GM21515 (cell line): ENCODE measurements at regions not wholly inside any gene's neighbourhood (a gene's known extent, or its start where the extent isn't known, plus 50 kb on each side); places are given as distances from the start of the nearest gene placed in this dataset.

ENCODE experiments used
- ATAC-seq: cut with Tn5 transposase; IDR thresholded peaks from one replicate; pipeline ENCODE4 v1.9.1; 2021; ENCODE audit not compliant: unreplicated experiment

GRCh38 chr5:86768699-86769202, 151.0 kb downstream of the COX7C start:
- ATAC-seq = no peak

GRCh38 chr5:86780018-86780417, 162.3 kb downstream of the COX7C start:
- no peak for ATAC-seq

GRCh38 chr5:86786955-86787354, 169.2 kb downstream of the COX7C start:
- ATAC-seq = no peak

- no peak for ATAC-seq
Measured at GRCh38 chr5:86795659-86796058, 177.9 kb downstream of the COX7C start.

GRCh38 chr5:86797677-86798076, 179.9 kb downstream of the COX7C start:
- ATAC-seq = no peak

GRCh38 chr5:86806206-86806605, 188.5 kb downstream of the COX7C start:
- ATAC-seq = no peak

- ATAC-seq = no peak
Measured at GRCh38 chr5:86807046-86808031, 189.6 kb downstream of the COX7C start.

- ATAC-seq = no peak
Measured at GRCh38 chr5:86814315-86814714, 196.6 kb downstream of the COX7C start.

- no peak for ATAC-seq
Measured at GRCh38 chr5:86814907-86815306, 197.2 kb downstream of the COX7C start.

- ATAC-seq = no peak
Measured at GRCh38 chr5:86824637-86825036, 206.9 kb downstream of the COX7C start.

GRCh38 chr5:86831128-86831527, 213.4 kb downstream of the COX7C start:
- ATAC-seq = no peak

GRCh38 chr5:86833868-86834267, 216.1 kb downstream of the COX7C start:
- no peak for ATAC-seq

GRCh38 chr5:86837610-86838009, 219.9 kb downstream of the COX7C start:
- no peak for ATAC-seq

- ATAC-seq = no peak
Measured at GRCh38 chr5:86838083-86838482, 220.3 kb downstream of the COX7C start.

- ATAC-seq = no peak
Measured at GRCh38 chr5:86841000-86841644, 223.4 kb downstream of the COX7C start.

- ATAC-seq = no peak
Measured at GRCh38 chr5:86858442-86858841, 240.7 kb downstream of the COX7C start.

GRCh38 chr5:86861512-86861911, 243.8 kb downstream of the COX7C start:
- ATAC-seq = no peak

- no peak for ATAC-seq
Measured at GRCh38 chr5:86862093-86862492, 244.4 kb downstream of the COX7C start.

GRCh38 chr5:86864051-86864450, 246.3 kb downstream of the COX7C start:
- ATAC-seq = no peak

GRCh38 chr5:86865256-86865785, 247.6 kb downstream of the COX7C start:
- ATAC-seq = no peak

GRCh38 chr5:86866036-86866435, 248.3 kb downstream of the COX7C start:
- no peak for ATAC-seq

- ATAC-seq = peak; percentile 68
Measured at GRCh38 chr5:86869268-86869667, 251.5 kb downstream of the COX7C start.
